GM12878 (cell line): ENCODE measurements at regions not wholly inside any gene's neighbourhood (a gene's known extent, or its start where the extent isn't known, plus 50 kb on each side); places are given as distances from the start of the nearest gene placed in this dataset.

Experiments
- ATAC-seq: fragments of 200-7000 bp; cut with Tn5 transposase; 3 replicates; pipeline ENCODE4 v1.9.1; 2020; ENCODE audit warnings: mild to moderate bottlenecking, moderate library complexity
- BruUV-seq: library from RNA; stranded (reverse); fragments of 400-500 nt; replicated peaks from 2 replicates; lab custom pipeline; 2021; lab: Mats Ljungman, UMichigan
- CTCF ChIA-PET: fragments of 300-600 bp; sonication (Branson Sonifier 250); formaldehyde crosslinking; extraction: SDS; loops from one replicate; lab custom pipeline; 2021; ENCODE audit warnings: inconsistent platforms; lab: Yijun Ruan, JAX
- POLR2A ChIA-PET: fragments of 350-600 bp; formaldehyde crosslinking; extraction: SDS; loops from one replicate; lab custom pipeline; 2021; ENCODE audit warnings: inconsistent platforms; lab: Charles Lee
- RAD21 ChIA-PET: fragments of 300-600 bp; sonication (Branson Sonifier 250); formaldehyde crosslinking; loops from one replicate; lab custom pipeline; 2023; ENCODE audit warnings: antibody characterized with exemption; ENCODE audit not compliant: unreplicated experiment; lab: Charles Lee
- SMC1A ChIA-PET: fragments of 300-600 bp; sonication (Branson Sonifier 250); formaldehyde crosslinking; loops from one replicate; lab custom pipeline; 2023; ENCODE audit not compliant: unreplicated experiment, uncharacterized antibody; lab: Charles Lee
- DNase-seq: peaks from one replicate; pipeline ENCODE4 v3.0.0-alpha.2; 2011; ENCODE audit warnings: low read depth, low spot score
- FAIRE-seq: peaks from 3 replicates; lab custom pipeline; 2011; peaks lifted over from hg19 to GRCh38; lab: Jason Lieb, UNC
- H2AFZ ChIP-seq: 2 replicates; pipeline ENCODE4 v1.6.0; 2011; ENCODE audit warnings: low read depth, low read length, control low read depth; ENCODE audit not compliant: control insufficient read depth
- H3K27ac ChIP-seq: 2 replicates; pipeline ENCODE4 v1.5.1; 2011; ENCODE audit warnings: control low read depth; ENCODE audit not compliant: control insufficient read depth, insufficient read depth
- H3K27me3 ChIP-seq, 2 experiments: replicated peaks in 1 of 2; 2 replicates each; pipeline versions ENCODE4 v1.6.0 to v1.6.1; 2011; ENCODE audit warnings: low read length in 1 of 2; ENCODE audit not compliant: control insufficient read depth in 2 of 2, insufficient read depth in 2 of 2
- H3K36me3 ChIP-seq, 2 experiments: 2 replicates each; pipeline ENCODE4 v1.5.1; 2011; ENCODE audit warnings: low read length in 1 of 2; ENCODE audit not compliant: control insufficient read depth in 2 of 2, insufficient read depth in 2 of 2
- H3K4me1 ChIP-seq: 2 replicates; pipeline ENCODE4 v1.6.1; 2011; ENCODE audit warnings: mild to moderate bottlenecking, low read length, moderate library complexity, mixed read lengths; ENCODE audit not compliant: control insufficient read depth, insufficient read depth
- H3K4me2 ChIP-seq: 2 replicates; pipeline ENCODE4 v1.6.0; 2011; ENCODE audit warnings: control low read depth; ENCODE audit not compliant: control insufficient read depth, insufficient read depth
- H3K4me3 ChIP-seq: fragments of 200-600 bp; sonication (generic); 2 replicates; pipeline ENCODE4 v1.5.1; 2016
- H3K79me2 ChIP-seq: 2 replicates; pipeline ENCODE4 v1.6.0; 2011; ENCODE audit warnings: low read length; ENCODE audit not compliant: control insufficient read depth, insufficient read depth
- H3K9ac ChIP-seq: 2 replicates; pipeline ENCODE4 v1.8.0; 2011; ENCODE audit warnings: low read length, control low read depth, mixed read lengths; ENCODE audit not compliant: control insufficient read depth, insufficient read depth
- H3K9me3 ChIP-seq: replicated peaks from 3 replicates; pipeline ENCODE4 v1.5.1; 2011; ENCODE audit warnings: mild to moderate bottlenecking, low read length; ENCODE audit not compliant: control insufficient read depth, insufficient read depth
- H4K20me1 ChIP-seq: 2 replicates; pipeline ENCODE4 v1.6.0; 2011; ENCODE audit not compliant: control insufficient read depth, insufficient read depth
- EGR1 ChIP-seq, 2 experiments: IDR thresholded peaks; 1 replicate in 1 of 2; 2 replicates in 1 of 2; pipeline ENCODE4 v1.6.1; 2011 to 2012; ENCODE audit warnings: low read depth in 2 of 2, low read length in 2 of 2, borderline replicate concordance in 1 of 2, mild to moderate bottlenecking in 1 of 2, moderate library complexity in 1 of 2
- HCFC1 ChIP-seq: fragments of 150-350 bp; IDR thresholded peaks from 2 replicates; pipeline ENCODE4 v1.6.1; 2014; ENCODE audit warnings: low read length
- IKZF1 ChIP-seq: fragments of 450-650 bp; conservative IDR thresholded peaks from 2 replicates; pipeline ENCODE4 v1.6.1; 2017; ENCODE audit warnings: antibody characterized with exemption, mild to moderate bottlenecking
- IKZF2 ChIP-seq, 2 experiments: fragments of 450-650 bp; IDR thresholded peaks; 2 replicates each; pipeline ENCODE4 v1.6.1; 2017; ENCODE audit warnings: mild to moderate bottlenecking in 2 of 2, moderate library complexity in 2 of 2
- NBN ChIP-seq: fragments of 450-650 bp; IDR thresholded peaks from 2 replicates; pipeline ENCODE4 v1.6.1; 2016
- NFXL1 ChIP-seq: fragments of 450-650 bp; IDR thresholded peaks from 2 replicates; pipeline ENCODE4 v1.6.1; 2017; ENCODE audit warnings: antibody characterized with exemption, mild to moderate bottlenecking, borderline replicate concordance
- NR2C1 ChIP-seq: fragments of 450-650 bp; IDR thresholded peaks from 2 replicates; pipeline ENCODE4 v1.6.1; 2017; ENCODE audit warnings: antibody characterized with exemption, mild to moderate bottlenecking, moderate library complexity
- RBBP5 ChIP-seq: fragments of 200-600 bp; sonication (generic); conservative IDR thresholded peaks from 2 replicates; pipeline ENCODE4 v1.6.1; 2016
- SIN3A ChIP-seq: IDR thresholded peaks from 2 replicates; pipeline ENCODE4 v1.6.1; 2012; ENCODE audit warnings: low read depth, low read length, improper control_type of control experiment
- ZNF217 ChIP-seq: fragments of 450-650 bp; IDR thresholded peaks from 2 replicates; pipeline ENCODE4 v1.6.1; 2017; ENCODE audit warnings: antibody characterized with exemption, mild to moderate bottlenecking
- ZZZ3 ChIP-seq: IDR thresholded peaks from 2 replicates; pipeline ENCODE4 v1.6.1; 2011; ENCODE audit warnings: low read depth; ENCODE audit not compliant: control insufficient read depth, insufficient read length
- WGBS: methylation state at CpG from one replicate; pipeline ENCODE4 v1.1.6; 2016; ENCODE audit warnings: low lambda C conversion rate; ENCODE audit not compliant: insufficient replicate concordance, insufficient coverage; ENCODE audit errors: missing lambda C conversion rate; 5-methylcytosine and 5-hydroxymethylcytosine counted together
- in situ Hi-C: fragments of 300-500 bp; cut with MboI; formaldehyde crosslinking; loops from 9 replicates; pipeline ENCODE4 v1.14.3; 2018; ENCODE audit warnings: mixed read lengths
- intact Hi-C: fragments of 100-400 bp; cut with micrococcal nuclease; formaldehyde crosslinking; loops from one replicate; pipeline ENCODE4 v1.14.2; 2022; ENCODE audit not compliant: unreplicated experiment
- TF ChIP-seq, protein P1 (sequence below): IDR thresholded peaks from 2 replicates; pipeline ENCODE4 v1.6.1; 2011; ENCODE audit warnings: mild to moderate bottlenecking, low read depth, low read length, moderate library complexity; ENCODE audit not compliant: insufficient replicate concordance

GRCh38 chr6:153758516-153758915, 280.5 kb upstream of the OPRM1 start:
- DNase-seq (no peak), ATAC-seq (no peak), FAIRE-seq (no peak)
- no peaks in the 10 kb centered on the region for H3K79me2 ChIP-seq
- no TSS peak for BruUV-seq
- TF ChIP-seq NFXL1 (no peak), IKZF2 (IDR thresholded peaks at IDR 0.05) (no peak), HCFC1 (no peak), IKZF1 (no peak), NR2C1 (no peak), NBN (no peak), RBBP5 (no peak), ZNF217 (no peak), EGR1 (IDR thresholded peaks at IDR 0.05; ENCODE audit: borderline replicate concordance in 1 of 2, low read depth in 2 of 2, low read length in 2 of 2) (no peak), SIN3A (no peak), ZZZ3 (no peak)
- TF ChIP-seq, protein P1, sequence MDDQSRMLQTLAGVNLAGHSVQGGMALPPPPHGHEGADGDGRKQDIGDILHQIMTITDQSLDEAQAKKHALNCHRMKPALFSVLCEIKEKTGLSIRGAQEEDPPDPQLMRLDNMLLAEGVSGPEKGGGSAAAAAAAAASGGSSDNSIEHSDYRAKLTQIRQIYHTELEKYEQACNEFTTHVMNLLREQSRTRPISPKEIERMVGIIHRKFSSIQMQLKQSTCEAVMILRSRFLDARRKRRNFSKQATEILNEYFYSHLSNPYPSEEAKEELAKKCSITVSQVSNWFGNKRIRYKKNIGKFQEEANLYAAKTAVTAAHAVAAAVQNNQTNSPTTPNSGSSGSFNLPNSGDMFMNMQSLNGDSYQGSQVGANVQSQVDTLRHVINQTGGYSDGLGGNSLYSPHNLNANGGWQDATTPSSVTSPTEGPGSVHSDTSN: no peak
- no peak overlapping the region for H3K4me3 ChIP-seq
- H4K20me1 ChIP-seq: no peaks in the 10 kb centered on the region
- no peak overlapping the region for H3K9ac ChIP-seq
- no peaks in the 10 kb centered on the region for H3K4me1 ChIP-seq
- in situ Hi-C loops (no loop called here), intact Hi-C loops (no loop called here)
- no peaks in the 10 kb centered on the region for H3K27me3 ChIP-seq
- no peaks in the 10 kb centered on the region for H3K9me3 ChIP-seq
- no peak overlapping the region for H3K4me2 ChIP-seq
- H2AFZ ChIP-seq: no peak overlapping the region
- WGBS: 21% methylated on average over 2 of the region's 2 CpGs
- SMC1A ChIA-PET: no interaction called here
- POLR2A ChIA-PET: no interaction called here
- RAD21 ChIA-PET: no interaction called here
- H3K36me3 ChIP-seq: no peaks in the 10 kb centered on the region
- no peak overlapping the region for H3K27ac ChIP-seq
- CTCF ChIA-PET: no interaction called here
